ENCODE measurements at regions not wholly inside any gene's neighbourhood (a gene's known extent, or its start where the extent isn't known, plus 50 kb on each side); places are given as distances from the start of the nearest gene placed in this dataset.

GRCh38 chr9:109602987-109603386, 104.9 kb upstream of the PTPN3 start:
- TF ChIP-seq CTCF (optimal IDR thresholded peaks at IDR 0.05 in 1 of 3, IDR thresholded peaks at IDR 0.05 in 1 of 3, conservative IDR thresholded peaks at IDR 0.05 in 1 of 3; ENCODE audit: extremely low read depth in 1 of 3, insufficient read depth in 2 of 3, low read length in 3 of 3) = no peak
- no peak for TF ChIP-seq EZH2 (IDR thresholded peaks at IDR 0.05; ENCODE audit: low read length)
